ENCODE measurements at regions not wholly inside any gene's neighbourhood (a gene's known extent, or its start where the extent isn't known, plus 50 kb on each side); places are given as distances from the start of the nearest gene placed in this dataset.

- no peak for DNase-seq (ENCODE audit: low read depth)
- TF ChIP-seq, protein P1, sequence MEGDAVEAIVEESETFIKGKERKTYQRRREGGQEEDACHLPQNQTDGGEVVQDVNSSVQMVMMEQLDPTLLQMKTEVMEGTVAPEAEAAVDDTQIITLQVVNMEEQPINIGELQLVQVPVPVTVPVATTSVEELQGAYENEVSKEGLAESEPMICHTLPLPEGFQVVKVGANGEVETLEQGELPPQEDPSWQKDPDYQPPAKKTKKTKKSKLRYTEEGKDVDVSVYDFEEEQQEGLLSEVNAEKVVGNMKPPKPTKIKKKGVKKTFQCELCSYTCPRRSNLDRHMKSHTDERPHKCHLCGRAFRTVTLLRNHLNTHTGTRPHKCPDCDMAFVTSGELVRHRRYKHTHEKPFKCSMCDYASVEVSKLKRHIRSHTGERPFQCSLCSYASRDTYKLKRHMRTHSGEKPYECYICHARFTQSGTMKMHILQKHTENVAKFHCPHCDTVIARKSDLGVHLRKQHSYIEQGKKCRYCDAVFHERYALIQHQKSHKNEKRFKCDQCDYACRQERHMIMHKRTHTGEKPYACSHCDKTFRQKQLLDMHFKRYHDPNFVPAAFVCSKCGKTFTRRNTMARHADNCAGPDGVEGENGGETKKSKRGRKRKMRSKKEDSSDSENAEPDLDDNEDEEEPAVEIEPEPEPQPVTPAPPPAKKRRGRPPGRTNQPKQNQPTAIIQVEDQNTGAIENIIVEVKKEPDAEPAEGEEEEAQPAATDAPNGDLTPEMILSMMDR (IDR thresholded peaks at IDR 0.05; ENCODE audit: low read depth, low read length, missing control alignments), result no peak
- no peak overlapping the region for H3K4me3 ChIP-seq (ENCODE audit: low read depth, low read length)
- in situ Hi-C loops (cut with HindIII; ENCODE audit: low sequenced_read_pairs), result no loop called here
These were observed 156.0 kb downstream of the ISL1 start for GRCh38 chr5:51539232-51539631.

DNA sequence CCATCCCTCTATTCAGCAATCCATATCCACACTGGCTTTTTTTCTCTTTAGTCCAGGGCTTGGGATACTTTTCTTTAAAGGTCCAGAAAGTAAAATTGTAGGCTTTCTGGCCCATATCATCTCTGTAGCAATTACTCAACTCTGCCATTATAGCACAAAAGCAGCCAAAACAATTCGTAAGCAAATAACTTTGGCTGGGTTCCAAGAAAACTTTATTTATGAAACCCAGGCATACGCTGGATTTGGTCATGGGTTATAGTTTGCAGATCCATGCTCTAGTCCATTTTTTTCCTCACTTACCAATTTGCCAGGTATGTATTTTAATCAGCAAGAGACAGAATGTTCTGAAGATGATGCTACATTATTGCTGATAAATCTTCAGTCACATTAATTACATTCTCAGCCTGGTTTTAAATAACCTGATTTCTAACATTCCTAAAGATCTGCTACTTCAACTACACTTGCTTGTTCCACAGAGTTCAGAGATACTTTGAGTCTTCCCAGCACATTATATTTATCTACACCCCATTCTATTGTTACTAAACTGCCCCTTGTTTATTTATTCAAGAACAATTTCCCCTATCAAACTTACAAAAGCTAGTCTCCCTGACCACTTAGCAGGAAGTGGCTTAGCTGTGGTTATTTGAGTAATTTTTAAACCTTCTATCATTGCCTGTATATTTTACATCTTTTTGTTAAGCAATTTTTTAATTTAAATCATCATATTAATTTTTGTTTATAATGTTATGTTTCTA lies 161.0 kb downstream of the ISL1 start:
- H3K4me3 ChIP-seq (ENCODE audit: low read depth, low read length), result no peak overlapping the region
- in situ Hi-C loops (cut with HindIII; ENCODE audit: low sequenced_read_pairs), result no loop called here
- TF ChIP-seq, protein P1 (IDR thresholded peaks at IDR 0.05; ENCODE audit: low read depth, low read length, missing control alignments), result no peak
- no peak for DNase-seq (ENCODE audit: low read depth)

DNA sequence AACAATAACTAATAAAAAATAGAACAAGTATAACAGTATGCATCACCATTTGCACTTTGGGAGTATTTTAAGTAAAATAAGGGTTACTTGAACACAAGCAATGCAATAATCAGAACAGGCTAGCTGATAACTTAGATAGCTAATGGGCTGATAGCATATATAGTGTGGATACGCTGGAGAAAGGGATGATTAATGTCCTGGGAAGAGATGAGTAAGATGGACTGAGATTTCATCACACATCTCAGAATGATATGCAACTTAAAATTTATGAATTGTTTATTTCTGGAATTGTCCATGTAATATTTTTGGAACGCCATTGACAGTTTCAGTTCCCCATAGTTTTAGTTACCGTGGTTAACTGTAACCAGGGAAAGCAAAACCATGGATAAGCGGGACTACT lies 173.6 kb downstream of the ISL1 start:
- H3K4me3 ChIP-seq (ENCODE audit: low read depth, low read length), result no peak overlapping the region
- DNase-seq (ENCODE audit: low read depth), result no peak
- in situ Hi-C loops (cut with HindIII; ENCODE audit: low sequenced_read_pairs), result no loop called here
- TF ChIP-seq, protein P1 (IDR thresholded peaks at IDR 0.05; ENCODE audit: low read depth, low read length, missing control alignments), result no peak

GRCh38 chr5:51558682-51559081 lies 175.4 kb downstream of the ISL1 start:
- H3K4me3 ChIP-seq (ENCODE audit: low read depth, low read length), result no peak overlapping the region
- DNase-seq (ENCODE audit: low read depth), result no peak
- TF ChIP-seq, protein P1 (IDR thresholded peaks at IDR 0.05; ENCODE audit: low read depth, low read length, missing control alignments), result no peak
- in situ Hi-C loops (cut with HindIII; ENCODE audit: low sequenced_read_pairs), result no loop called here

DNA sequence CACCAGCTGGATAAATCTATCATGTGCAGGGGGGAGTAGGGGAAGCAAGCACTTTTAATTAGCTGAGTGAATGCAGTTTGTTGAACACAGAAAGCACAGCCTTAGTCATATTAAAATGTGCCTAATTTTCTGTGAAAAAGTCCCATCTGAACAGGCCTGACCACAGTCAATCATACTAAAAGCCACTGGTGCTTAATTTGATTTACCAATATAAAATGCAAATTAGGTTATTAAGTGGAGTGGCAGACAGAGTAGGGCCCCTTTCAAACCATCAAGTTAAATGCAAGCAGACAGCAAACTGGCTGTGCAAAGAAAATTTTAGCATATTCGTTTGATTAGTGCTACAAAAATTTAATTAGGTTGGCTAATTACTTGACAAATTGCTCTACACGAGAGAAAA lies 176.1 kb downstream of the ISL1 start:
- DNase-seq (ENCODE audit: low read depth), result no peak
- H3K4me3 ChIP-seq (ENCODE audit: low read depth, low read length), result no peak overlapping the region
- in situ Hi-C loops (cut with HindIII; ENCODE audit: low sequenced_read_pairs), result no loop called here
- TF ChIP-seq, protein P1 (IDR thresholded peaks at IDR 0.05; ENCODE audit: low read depth, low read length, missing control alignments), result no peak

DNA sequence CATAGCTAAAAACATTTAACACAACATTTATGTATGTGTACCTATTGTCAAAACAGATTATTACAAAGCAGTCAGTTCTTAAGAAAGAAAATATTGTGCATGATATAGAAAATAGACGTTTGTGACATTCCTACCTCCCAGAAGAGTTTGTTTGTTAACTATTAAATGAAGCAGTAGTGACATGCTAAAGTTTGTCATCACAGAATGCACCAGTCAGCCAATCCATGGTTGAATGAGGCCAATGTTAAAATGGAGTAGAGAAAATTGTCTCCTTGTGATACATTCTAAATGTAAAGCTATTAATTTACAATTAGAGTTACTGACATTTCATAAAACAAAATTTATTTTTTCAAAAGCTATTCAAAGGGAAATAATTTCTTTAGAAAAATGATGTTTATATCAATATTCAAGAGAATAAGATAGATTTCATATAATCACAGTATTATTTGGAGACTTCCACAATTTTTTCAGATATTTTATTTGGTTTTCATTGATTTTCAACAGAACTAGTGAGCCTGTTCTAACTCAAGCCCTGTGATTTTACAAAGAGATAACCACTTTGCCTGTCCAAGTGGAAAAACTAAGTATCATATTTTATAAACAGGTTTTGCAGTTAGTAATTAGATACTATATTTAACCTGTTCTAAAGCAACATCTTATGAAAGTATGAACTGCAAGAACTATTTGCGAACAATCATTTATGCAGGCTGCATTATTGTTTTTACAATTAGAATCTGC lies 176.8 kb downstream of the ISL1 start:
- H3K4me3 ChIP-seq (ENCODE audit: low read depth, low read length), result no peak overlapping the region
- TF ChIP-seq, protein P1 (IDR thresholded peaks at IDR 0.05; ENCODE audit: low read depth, low read length, missing control alignments), result no peak
- no peak for DNase-seq (ENCODE audit: low read depth)
- in situ Hi-C loops (cut with HindIII; ENCODE audit: low sequenced_read_pairs), result no loop called here

Measured in astrocyte of the cerebellum (primary cell).